CD4-positive, alpha-beta T cell (primary cell): ENCODE measurements at regions not wholly inside any gene's neighbourhood (a gene's known extent, or its start where the extent isn't known, plus 50 kb on each side); places are given as distances from the start of the nearest gene placed in this dataset.

ENCODE experiments used
- ATAC-seq: fragments of 200-7000 bp; cut with Tn5 transposase; one replicate; pipeline ENCODE4 v1.10.0; 2022; ENCODE audit warnings: mild to moderate bottlenecking; ENCODE audit not compliant: poor library complexity
- CTCF ChIA-PET: fragments of 350-600 bp; sonication (Branson Sonifier 250); formaldehyde crosslinking; loops from one replicate; lab custom pipeline; 2021; ENCODE audit warnings: antibody characterized with exemption, inconsistent platforms; lab: Charles Lee
- POLR2A ChIA-PET: fragments of 350-600 bp; sonication (Branson Sonifier 250); formaldehyde crosslinking; loops from one replicate; lab custom pipeline; 2021; ENCODE audit warnings: antibody characterized with exemption, inconsistent platforms; lab: Charles Lee
- DNase-seq, 14 experiments: peaks; one replicate each; pipeline ENCODE4 v3.0.0-alpha.2; 2013 to 2020; ENCODE audit warnings: mixed read lengths in 2 of 14
- H3K27ac ChIP-seq, 2 donors: one replicate each; pipeline versions ENCODE4 v1.5.1 to v1.7.0; 2013; ENCODE audit warnings: low read length in 2 of 2, low read depth in 1 of 2, mild to moderate bottlenecking in 1 of 2
- H3K27me3 ChIP-seq, 2 experiments: 1 replicate in 1 of 2; 2 replicates in 1 of 2; pipeline versions ENCODE4 v1.6.1 to v1.7.0; 2013; ENCODE audit warnings: low read length in 2 of 2, control low read depth in 1 of 2, mild to moderate bottlenecking in 1 of 2, moderate library complexity in 1 of 2; ENCODE audit not compliant: insufficient read depth in 2 of 2, control insufficient read depth in 1 of 2
- H3K36me3 ChIP-seq: one replicate; pipeline ENCODE4 v1.6.1; 2013; ENCODE audit warnings: low read length, control low read depth; ENCODE audit not compliant: insufficient read depth
- H3K4me1 ChIP-seq: one replicate; pipeline ENCODE4 v1.6.1; 2013; ENCODE audit warnings: low read length, control low read depth; ENCODE audit not compliant: insufficient read depth
- H3K4me3 ChIP-seq: one replicate; pipeline ENCODE4 v1.5.1; 2013; ENCODE audit warnings: mild to moderate bottlenecking, low read length, moderate library complexity
- H3K9me3 ChIP-seq, 2 experiments: 1 replicate in 1 of 2; 2 replicates in 1 of 2; pipeline versions ENCODE4 v1.6.1 to v1.7.0; 2013; ENCODE audit warnings: low read length in 2 of 2, mild to moderate bottlenecking in 2 of 2, control low read depth in 1 of 2, moderate library complexity in 1 of 2; ENCODE audit not compliant: control insufficient read depth in 1 of 2, insufficient read depth in 1 of 2
- H3K27ac Mint-ChIP-seq: one replicate; pipeline ENCODE4 v1.8.0; 2020; ENCODE audit warnings: mixed read lengths
- H3K27me3 Mint-ChIP-seq: one replicate; pipeline ENCODE4 v1.8.0; 2021; ENCODE audit warnings: mixed read lengths
- H3K36me3 Mint-ChIP-seq: one replicate; pipeline ENCODE4 v1.8.0; 2021; ENCODE audit warnings: low read depth, mixed read lengths
- H3K4me1 Mint-ChIP-seq: one replicate; pipeline ENCODE4 v1.8.0; 2021; ENCODE audit warnings: low read depth, mixed read lengths
- H3K4me3 Mint-ChIP-seq: one replicate; pipeline ENCODE4 v1.8.0; 2020; ENCODE audit warnings: mild to moderate bottlenecking, mixed read lengths
- H3K9me3 Mint-ChIP-seq: one replicate; pipeline ENCODE4 v1.8.0; 2020; ENCODE audit warnings: mixed read lengths
- CTCF ChIP-seq: fragments of 200-600 bp; IDR thresholded peaks from one replicate; pipeline ENCODE4 v1.8.0; 2022; ENCODE audit warnings: antibody characterized with exemption, mild to moderate bottlenecking
- intact Hi-C, 2 experiments: fragments of 100-400 bp; cut with DNase I in 1 of 2; cut with micrococcal nuclease in 1 of 2; formaldehyde crosslinking; loops; one replicate each; pipeline versions ENCODE4 v1.15.1 to v1.9.0; 2023 to 2025; cut with DNase I, micrococcal nuclease

GRCh38 chr3:14057701-14058100 lies 67.0 kb downstream of the CHCHD4 start:
- Histone ChIP-seq H3K27me3 (no peaks in the 10 kb centered on the region), H3K27ac (no peak overlapping the region), H3K9me3 (no peaks in the 10 kb centered on the region), H3K36me3 (no peaks in the 10 kb centered on the region), H3K4me3 (no peak overlapping the region), H3K4me1 (no peaks in the 10 kb centered on the region)
- no peak for DNase-seq
- no peaks in the 10 kb centered on the region for H3K36me3 Mint-ChIP-seq
- POLR2A ChIA-PET = no interaction called here
- H3K4me3 Mint-ChIP-seq = no peak overlapping the region
- no peak for TF ChIP-seq CTCF
- CTCF ChIA-PET = no interaction called here
- intact Hi-C loops = no loop called here
- H3K27me3 Mint-ChIP-seq = peaks cover 10% of the 10 kb centered on the region
- no peaks in the 10 kb centered on the region for H3K4me1 Mint-ChIP-seq
- H3K9me3 Mint-ChIP-seq = peaks cover 8% of the 10 kb centered on the region
- H3K27ac Mint-ChIP-seq = no peak overlapping the region
- no peak for ATAC-seq

- ChIA-PET POLR2A (interaction anchor here (0.7 kb wide), 1 partner anchor 1711 kb away, joined by 3 read pairs; no protein-coding TSS in a partner anchor), CTCF (no interaction called here)
- Histone ChIP-seq H3K36me3 (no peaks in the 10 kb centered on the region), H3K27me3 (peaks cover 8 to 11% of the 10 kb centered on the region in 2 experiments), H3K4me1 (no peaks in the 10 kb centered on the region), H3K9me3 (no peaks in the 10 kb centered on the region), H3K27ac (no peak overlapping the region), H3K4me3 (no peak overlapping the region)
- H3K4me3 Mint-ChIP-seq = no peak overlapping the region
- intact Hi-C loops = no loop called here
- no peaks in the 10 kb centered on the region for H3K9me3 Mint-ChIP-seq
- H3K27ac Mint-ChIP-seq = no peak overlapping the region
- DNase-seq = no peak
- H3K27me3 Mint-ChIP-seq = peaks cover 60% of the 10 kb centered on the region
- H3K4me1 Mint-ChIP-seq = no peaks in the 10 kb centered on the region
- H3K36me3 Mint-ChIP-seq = no peaks in the 10 kb centered on the region
- ATAC-seq = no peak
- TF ChIP-seq CTCF = no peak
Measured at GRCh38 chr3:14047841-14048240, 76.8 kb downstream of the CHCHD4 start.

GRCh38 chr3:14047027-14047426 lies 77.6 kb downstream of the CHCHD4 start:
- POLR2A ChIA-PET = no interaction called here
- TF ChIP-seq CTCF = no peak

More at GRCh38 chr3:14047027-14047426, 77.6 kb downstream of the CHCHD4 start:
- DNase-seq (no peak), ATAC-seq (no peak)
- no peaks in the 10 kb centered on the region for H3K4me1 Mint-ChIP-seq
- intact Hi-C loops = no loop called here
- peaks cover 57% of the 10 kb centered on the region for H3K27me3 Mint-ChIP-seq
- no peak overlapping the region for H3K4me3 Mint-ChIP-seq
- no peaks in the 10 kb centered on the region for H3K36me3 ChIP-seq
- H3K4me3 ChIP-seq = no peak overlapping the region
- H3K27ac ChIP-seq = no peak overlapping the region
- H3K27ac Mint-ChIP-seq = no peak overlapping the region
- H3K4me1 ChIP-seq = no peaks in the 10 kb centered on the region
- H3K27me3 ChIP-seq = peaks cover 8 to 11% of the 10 kb centered on the region in 2 experiments
- H3K9me3 ChIP-seq = no peaks in the 10 kb centered on the region
- no peaks in the 10 kb centered on the region for H3K36me3 Mint-ChIP-seq
- CTCF ChIA-PET = no interaction called here
- no peaks in the 10 kb centered on the region for H3K9me3 Mint-ChIP-seq
